Left renal pelvis (tissue), 4 donors: ENCODE measurements at regions not wholly inside any gene's neighbourhood (a gene's known extent, or its start where the extent isn't known, plus 50 kb on each side); places are given as distances from the start of the nearest gene placed in this dataset.

Source experiments
- DNase-seq, 4 donors: peaks; one replicate each; pipeline ENCODE4 v3.0.0-alpha.2; 2013; ENCODE audit warnings: low read depth in 4 of 4, low spot score in 3 of 4

- no peak for DNase-seq
These were observed 164.7 kb upstream of the SMAD3 start for GRCh38 chr15:66900586-66901310.

DNA sequence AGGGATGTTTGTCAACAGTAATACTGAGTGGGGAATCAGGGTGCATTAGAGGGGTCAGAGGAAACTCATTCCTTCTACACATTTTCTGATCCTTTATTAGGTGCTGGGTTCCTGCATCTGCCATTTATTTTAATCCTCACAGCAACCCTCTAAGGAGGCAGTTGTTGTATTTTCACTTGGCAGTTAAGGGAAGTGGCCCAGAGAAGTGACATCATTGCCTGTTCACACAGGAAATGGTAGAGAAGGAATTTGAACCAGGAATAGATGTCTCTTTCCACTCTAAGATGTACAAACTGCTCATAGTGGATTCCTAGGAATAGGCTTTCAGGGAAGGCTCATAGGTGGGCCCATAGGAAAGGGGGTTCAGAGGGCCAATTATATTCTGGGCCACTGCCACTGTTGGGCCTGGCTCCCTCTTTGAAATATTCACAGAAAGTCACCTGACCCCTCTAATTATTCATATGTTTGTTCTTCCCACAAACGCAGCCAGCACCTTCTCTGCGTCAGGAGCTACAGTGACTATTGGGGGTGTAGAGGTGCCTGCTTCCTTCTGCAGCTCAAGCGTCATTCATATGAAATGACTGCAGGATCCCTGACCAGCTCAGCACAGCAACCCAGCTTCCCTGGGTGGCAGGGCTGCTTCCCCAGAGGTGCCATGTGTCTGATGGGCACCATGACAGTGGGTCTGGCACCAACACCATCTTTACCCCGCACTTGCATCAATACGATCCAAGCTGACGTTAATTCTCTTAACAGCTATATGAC, 163.9 kb upstream of the SMAD3 start:
- DNase-seq: no peak

DNA sequence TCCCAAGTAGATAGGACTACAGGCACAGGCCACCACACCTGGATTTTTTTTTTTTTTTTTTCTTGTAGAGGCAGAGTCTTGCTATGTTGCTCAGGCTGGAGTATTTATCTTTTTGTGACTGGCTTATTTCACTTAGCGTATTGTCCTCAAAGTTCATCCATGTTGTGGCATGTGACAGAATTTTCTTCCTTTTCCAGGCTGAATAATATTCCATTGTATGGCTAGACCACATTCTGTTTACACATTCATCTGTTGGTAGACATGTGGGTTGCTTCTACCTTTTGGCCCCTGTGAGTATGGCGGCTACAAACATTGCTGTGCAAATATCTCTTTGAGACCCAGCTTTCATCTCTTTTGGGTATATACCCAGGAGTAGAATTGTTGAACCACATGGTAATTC, 160.2 kb upstream of the SMAD3 start:
- no peak for DNase-seq

DNA sequence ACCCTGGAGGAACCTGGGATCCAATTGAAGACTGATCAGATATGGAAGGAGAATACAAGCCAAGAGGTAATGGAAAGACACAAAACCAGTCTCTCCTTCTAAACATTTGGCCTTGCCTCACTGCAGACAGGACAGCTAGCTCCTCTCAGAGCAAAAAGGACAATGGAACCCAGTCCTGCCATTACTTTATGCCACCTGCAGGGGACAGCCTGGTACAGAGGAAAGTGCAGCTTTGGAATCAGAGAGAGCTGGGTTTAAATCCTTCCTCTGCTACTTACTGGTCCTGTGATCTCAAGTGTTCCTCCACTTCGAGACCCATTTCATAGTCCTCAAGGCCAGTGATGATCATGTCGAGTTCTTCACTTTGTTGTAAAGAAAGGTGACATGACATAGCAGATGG, 159.4 kb upstream of the SMAD3 start:
- no peak for DNase-seq

GRCh38 chr15:66906668-66907614, 158.5 kb upstream of the SMAD3 start:
- no peak for DNase-seq

GRCh38 chr15:66907826-66908743, 157.3 kb upstream of the SMAD3 start:
- DNase-seq: no peak

- DNase-seq: no peak
These were observed 156.7 kb upstream of the SMAD3 start for GRCh38 chr15:66908744-66909095.

GRCh38 chr15:66909381-66909890, 156.0 kb upstream of the SMAD3 start:
- no peak for DNase-seq

DNA sequence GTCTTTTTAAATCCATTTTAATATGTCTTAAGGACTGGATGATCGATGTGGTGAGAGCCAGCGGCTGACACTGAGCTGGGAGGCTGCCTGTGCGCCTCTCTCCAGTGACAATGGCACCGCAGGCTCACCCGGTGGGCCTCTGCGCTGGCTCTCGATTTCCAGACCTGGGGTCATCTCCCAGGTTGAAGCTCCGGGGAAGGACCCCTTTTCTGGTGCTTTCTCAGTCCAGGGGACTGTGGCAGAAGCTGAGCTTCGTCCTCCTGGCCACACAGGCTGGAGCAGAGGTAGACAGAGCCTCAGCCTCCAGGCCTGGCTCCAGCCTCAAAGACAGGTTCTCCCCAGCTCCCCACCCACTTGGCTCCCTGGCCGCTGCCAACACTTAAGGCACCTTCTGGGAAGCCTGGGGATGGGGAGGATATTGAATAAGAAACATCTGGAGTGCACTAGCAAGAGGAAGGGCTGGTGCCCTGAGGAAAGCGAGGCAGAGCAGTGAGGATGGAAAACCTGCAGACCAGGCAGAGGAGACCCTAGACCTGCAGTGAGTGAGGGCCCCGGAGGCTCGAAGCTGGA, 154.2 kb upstream of the SMAD3 start:
- DNase-seq: no peak

DNA sequence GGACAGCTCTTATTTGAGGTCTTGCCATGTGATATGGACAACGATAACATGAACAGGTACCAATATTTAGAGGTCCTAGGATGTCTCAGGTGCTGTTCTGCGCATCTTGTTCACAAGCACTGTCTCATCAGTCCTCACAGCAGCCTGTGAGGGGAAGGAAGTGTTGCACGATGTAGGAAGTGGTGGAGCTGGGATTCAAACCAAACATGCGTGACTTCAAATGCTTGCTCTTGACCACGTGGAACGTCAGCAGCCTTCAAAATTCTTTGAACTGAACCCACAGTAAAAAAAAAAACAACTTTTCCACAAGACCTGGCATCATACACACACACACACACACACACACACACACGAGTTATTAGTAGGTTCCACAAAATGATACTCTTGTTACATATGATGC, 153.4 kb upstream of the SMAD3 start:
- no peak for DNase-seq

- no peak for DNase-seq
These were observed 153.0 kb upstream of the SMAD3 start for GRCh38 chr15:66912441-66912840.

DNA sequence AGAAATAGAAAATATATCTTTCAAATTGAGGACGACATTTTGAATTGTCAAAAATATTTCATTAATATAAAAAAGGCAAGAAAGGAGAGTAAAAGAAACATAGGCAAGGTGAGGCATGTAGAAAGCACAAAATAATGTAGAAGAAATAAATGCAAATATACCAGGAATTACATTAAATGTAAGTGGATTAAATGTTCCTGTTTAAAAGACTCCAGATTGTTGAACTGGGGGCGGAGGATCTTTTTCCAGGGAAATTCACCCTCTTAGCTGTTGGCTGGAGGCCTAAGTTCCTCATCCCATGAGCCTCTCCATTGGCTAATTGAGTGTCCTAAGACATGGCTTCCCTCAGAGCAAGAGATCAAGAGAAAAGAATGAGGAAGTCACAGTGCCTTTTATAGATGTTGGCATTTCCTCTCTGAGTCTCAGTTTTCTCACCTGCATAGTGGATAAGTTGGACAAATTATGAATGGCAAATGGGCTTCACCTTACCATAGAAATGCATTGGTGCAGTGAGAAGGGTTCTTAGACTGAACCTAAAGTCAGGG, 147.4 kb upstream of the SMAD3 start:
- DNase-seq: no peak

- no peak for DNase-seq
These were observed 146.0 kb upstream of the SMAD3 start for GRCh38 chr15:66919421-66919820.

DNA sequence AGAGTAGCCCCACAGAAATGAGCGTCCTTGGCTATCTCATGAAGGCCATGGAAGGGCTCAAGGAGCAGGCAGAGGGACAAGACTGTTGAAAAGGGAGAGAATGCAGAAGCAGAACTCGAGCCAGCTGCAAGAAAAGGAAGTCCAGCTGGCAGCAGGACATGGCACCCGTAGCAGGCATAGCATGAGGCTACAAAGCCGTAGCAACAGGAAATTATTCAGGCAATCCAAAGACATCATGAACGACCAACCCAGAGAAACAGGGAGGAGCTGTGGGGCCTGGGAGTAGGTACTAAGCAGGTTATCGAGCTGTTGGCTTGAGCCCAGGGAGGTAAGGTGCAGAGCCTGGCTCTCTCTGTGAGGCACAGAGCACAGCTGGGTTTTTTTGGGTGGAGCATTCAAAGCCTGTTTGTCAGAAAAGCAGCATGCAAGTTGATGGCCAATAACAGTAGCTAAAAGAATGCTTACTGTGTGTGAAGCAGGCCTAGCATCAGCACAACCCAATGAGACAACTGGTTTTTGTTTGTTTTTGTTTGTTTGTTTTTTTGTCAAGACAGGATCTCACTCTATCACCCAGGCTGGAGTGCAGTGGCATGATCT, 144.0 kb upstream of the SMAD3 start:
- no peak for DNase-seq

DNA sequence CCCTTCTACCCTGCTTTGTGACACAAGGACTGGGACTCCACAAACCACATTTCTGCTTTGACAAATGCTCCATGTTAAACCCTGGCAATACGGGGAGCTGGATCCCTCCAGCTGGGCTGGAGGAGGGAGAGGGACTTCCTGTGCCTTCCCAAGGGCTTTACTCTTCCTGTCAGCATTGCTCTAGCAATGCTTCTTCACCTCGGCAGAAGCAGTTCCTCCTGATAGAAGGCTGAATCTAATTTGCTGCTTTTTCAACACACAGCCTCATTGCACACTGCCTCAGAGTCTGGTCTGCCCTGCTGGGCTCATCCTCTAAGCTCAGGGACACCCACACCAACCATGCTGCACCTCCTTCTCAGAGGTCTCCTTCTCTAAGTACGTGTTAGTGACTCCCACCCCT, 142.8 kb upstream of the SMAD3 start:
- DNase-seq: no peak

GRCh38 chr15:66923438-66923881, 141.9 kb upstream of the SMAD3 start:
- DNase-seq: no peak

- DNase-seq: no peak
These were observed 140.5 kb upstream of the SMAD3 start for GRCh38 chr15:66924889-66925288.

DNA sequence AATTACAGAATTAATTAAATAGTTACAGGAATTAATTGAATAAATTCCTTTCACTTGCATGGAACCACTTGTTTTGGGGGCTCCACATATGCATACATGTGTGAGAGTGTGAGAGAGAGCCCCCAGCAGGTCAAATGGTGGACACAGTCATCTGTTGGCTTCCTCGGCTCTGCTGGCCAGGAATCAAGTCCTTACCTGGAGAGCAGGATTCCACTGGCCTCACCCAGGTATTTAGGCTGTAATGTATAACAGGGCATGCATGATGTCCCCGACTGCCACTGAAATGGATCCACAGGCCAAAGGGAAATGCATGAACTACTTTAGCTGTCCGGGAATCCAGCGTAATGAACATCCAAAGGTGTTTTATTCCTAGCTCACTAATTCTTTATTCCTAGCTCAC, 139.7 kb upstream of the SMAD3 start:
- no peak for DNase-seq
